ENCODE measurements at regions not wholly inside any gene's neighbourhood (a gene's known extent, or its start where the extent isn't known, plus 50 kb on each side); places are given as distances from the start of the nearest gene placed in this dataset.

DNA sequence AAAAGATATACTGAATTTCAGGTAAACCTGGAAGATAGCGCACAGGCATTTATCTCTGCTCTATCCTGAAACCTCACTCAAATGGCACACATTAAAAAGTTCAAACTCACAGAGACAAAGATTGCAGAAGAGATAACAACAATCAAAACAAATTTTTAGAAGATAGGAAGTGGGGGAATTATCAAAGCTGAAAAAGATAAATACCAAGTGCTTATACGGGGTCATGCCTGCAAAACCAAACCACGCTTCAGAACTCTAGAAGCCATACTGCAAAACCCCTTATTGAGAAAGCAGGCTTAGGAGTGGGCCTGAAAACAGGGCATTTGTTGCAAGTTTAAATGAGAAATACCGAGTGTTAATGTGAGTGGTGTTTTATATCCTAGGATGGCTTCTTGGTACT lies 76.8 kb downstream of the BARHL2 start:
- TF ChIP-seq, protein P1, sequence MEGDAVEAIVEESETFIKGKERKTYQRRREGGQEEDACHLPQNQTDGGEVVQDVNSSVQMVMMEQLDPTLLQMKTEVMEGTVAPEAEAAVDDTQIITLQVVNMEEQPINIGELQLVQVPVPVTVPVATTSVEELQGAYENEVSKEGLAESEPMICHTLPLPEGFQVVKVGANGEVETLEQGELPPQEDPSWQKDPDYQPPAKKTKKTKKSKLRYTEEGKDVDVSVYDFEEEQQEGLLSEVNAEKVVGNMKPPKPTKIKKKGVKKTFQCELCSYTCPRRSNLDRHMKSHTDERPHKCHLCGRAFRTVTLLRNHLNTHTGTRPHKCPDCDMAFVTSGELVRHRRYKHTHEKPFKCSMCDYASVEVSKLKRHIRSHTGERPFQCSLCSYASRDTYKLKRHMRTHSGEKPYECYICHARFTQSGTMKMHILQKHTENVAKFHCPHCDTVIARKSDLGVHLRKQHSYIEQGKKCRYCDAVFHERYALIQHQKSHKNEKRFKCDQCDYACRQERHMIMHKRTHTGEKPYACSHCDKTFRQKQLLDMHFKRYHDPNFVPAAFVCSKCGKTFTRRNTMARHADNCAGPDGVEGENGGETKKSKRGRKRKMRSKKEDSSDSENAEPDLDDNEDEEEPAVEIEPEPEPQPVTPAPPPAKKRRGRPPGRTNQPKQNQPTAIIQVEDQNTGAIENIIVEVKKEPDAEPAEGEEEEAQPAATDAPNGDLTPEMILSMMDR (IDR thresholded peaks at IDR 0.05), result no peak
- TF ChIP-seq POLR2A (IDR thresholded peaks at IDR 0.05), result no peak

All from transverse colon (tissue), 3 donors.